ENCODE measurements at regions not wholly inside any gene's neighbourhood (a gene's known extent, or its start where the extent isn't known, plus 50 kb on each side); places are given as distances from the start of the nearest gene placed in this dataset.
A peak's percentile ranks its signal among the peaks of the same experiment; 100 is the strongest.
"Not testable (repeated sequence)": the region's sequence is repeated elsewhere in the genome, so short reads cannot be mapped to it uniquely, and the experiment has no call there.

- Mint-ChIP-seq H3K9me3 (peaks cover 0 to 1% of the 10 kb centered on the region in 2 donors), H3K4me1 (ENCODE audit: low read depth) (no peaks in the 10 kb centered on the region), H3K36me3 (ENCODE audit: insufficient read depth in 2 of 2) (no peaks in the 10 kb centered on the region), H3K27me3 (ENCODE audit: low read depth) (no peaks in the 10 kb centered on the region), H3K27ac (no peak overlapping the region), H3K4me3 (no peak overlapping the region)
- ATAC-seq (replicated peaks in 1 of 2) (no peak), DNase-seq (no peak)
Observed at GRCh38 chr7:54917613-54918391, 101.0 kb upstream of the EGFR start.

GRCh38 chr7:54921116-54921515 is 97.7 kb upstream of the EGFR start:
- Mint-ChIP-seq H3K36me3 (ENCODE audit: insufficient read depth in 2 of 2) (peaks cover 0 to 3% of the 10 kb centered on the region in 2 donors), H3K4me3 (no peak overlapping the region), H3K27me3 (ENCODE audit: low read depth) (no peaks in the 10 kb centered on the region), H3K4me1 (ENCODE audit: low read depth) (no peaks in the 10 kb centered on the region), H3K9me3 (peaks cover 0 to 4% of the 10 kb centered on the region in 2 donors), H3K27ac (no peak overlapping the region)
- DNase-seq, result no peak
- no peak for ATAC-seq (replicated peaks in 1 of 2)

- no peak for DNase-seq
- Mint-ChIP-seq H3K9me3 (peaks cover 4 to 8% of the 10 kb centered on the region in 2 donors), H3K4me3 (no peak overlapping the region), H3K4me1 (ENCODE audit: low read depth) (no peaks in the 10 kb centered on the region), H3K27me3 (ENCODE audit: low read depth) (peaks cover 45% of the 10 kb centered on the region), H3K36me3 (ENCODE audit: insufficient read depth in 2 of 2) (peaks cover 0 to 4% of the 10 kb centered on the region in 2 donors), H3K27ac (no peak overlapping the region)
- no peak for ATAC-seq (replicated peaks in 1 of 2)
Observed at GRCh38 chr7:54931532-54931931, 87.3 kb upstream of the EGFR start.

- H3K4me1 Mint-ChIP-seq (ENCODE audit: low read depth), result no peaks in the 10 kb centered on the region
- peaks cover 0 to 4% of the 10 kb centered on the region in 2 donors for H3K36me3 Mint-ChIP-seq (ENCODE audit: insufficient read depth in 2 of 2)
- no peak overlapping the region for H3K27ac Mint-ChIP-seq
- peaks cover 4 to 8% of the 10 kb centered on the region in 2 donors for H3K9me3 Mint-ChIP-seq
- no peak for DNase-seq
- ATAC-seq (replicated peaks in 1 of 2), result no peak
- peaks cover 45% of the 10 kb centered on the region for H3K27me3 Mint-ChIP-seq (ENCODE audit: low read depth)
- peak overlapping the region; percentile 41 to 49 for H3K4me3 Mint-ChIP-seq
Observed at GRCh38 chr7:54932818-54933543, 85.8 kb upstream of the EGFR start.

- DNase-seq (no peak), ATAC-seq (replicated peaks in 1 of 2) (no peak)
- no peak overlapping the region for H3K27ac Mint-ChIP-seq
- peaks cover 45% of the 10 kb centered on the region for H3K27me3 Mint-ChIP-seq (ENCODE audit: low read depth)
- H3K36me3 Mint-ChIP-seq (ENCODE audit: insufficient read depth in 2 of 2), result peaks cover 0 to 4% of the 10 kb centered on the region in 2 donors
- no peaks in the 10 kb centered on the region for H3K4me1 Mint-ChIP-seq (ENCODE audit: low read depth)
- H3K4me3 Mint-ChIP-seq, result peak overlapping the region; percentile 41 to 49
- H3K9me3 Mint-ChIP-seq, result peaks cover 4 to 8% of the 10 kb centered on the region in 2 donors
Observed at GRCh38 chr7:54933643-54934042, 85.2 kb upstream of the EGFR start.

- Mint-ChIP-seq H3K4me3 (no peak overlapping the region), H3K27me3 (ENCODE audit: low read depth) (no peaks in the 10 kb centered on the region), H3K9me3 (peaks cover 4 to 6% of the 10 kb centered on the region in 2 donors), H3K36me3 (ENCODE audit: insufficient read depth in 2 of 2) (peaks cover 2% of the 10 kb centered on the region in 2 donors), H3K4me1 (ENCODE audit: low read depth) (no peaks in the 10 kb centered on the region), H3K27ac (no peak overlapping the region)
- no peak for DNase-seq
- no peak for ATAC-seq (replicated peaks in 1 of 2)
Observed at GRCh38 chr7:54940748-54941147, 78.1 kb upstream of the EGFR start.

- Mint-ChIP-seq H3K27ac (no peak overlapping the region), H3K36me3 (ENCODE audit: insufficient read depth in 2 of 2) (peaks cover 2% of the 10 kb centered on the region in 2 donors), H3K27me3 (ENCODE audit: low read depth) (no peaks in the 10 kb centered on the region), H3K9me3 (peaks cover 4 to 6% of the 10 kb centered on the region in 2 donors), H3K4me3 (no peak overlapping the region), H3K4me1 (ENCODE audit: low read depth) (no peaks in the 10 kb centered on the region)
- ATAC-seq (replicated peaks in 1 of 2), result no peak
- no peak for DNase-seq
Observed at GRCh38 chr7:54944179-54944578, 74.6 kb upstream of the EGFR start.

- Mint-ChIP-seq H3K36me3 (ENCODE audit: insufficient read depth in 2 of 2) (peaks cover 0 to 1% of the 10 kb centered on the region in 2 donors), H3K27ac (no peak overlapping the region), H3K9me3 (peaks cover 2 to 3% of the 10 kb centered on the region in 2 donors), H3K27me3 (ENCODE audit: low read depth) (no peaks in the 10 kb centered on the region), H3K4me1 (ENCODE audit: low read depth) (no peaks in the 10 kb centered on the region), H3K4me3 (no peak overlapping the region)
- ATAC-seq (replicated peaks in 1 of 2) (no peak), DNase-seq (no peak)
Observed at GRCh38 chr7:54946271-54946670, 72.5 kb upstream of the EGFR start.

GRCh38 chr7:54946764-54947163 is 72.1 kb upstream of the EGFR start:
- Mint-ChIP-seq H3K27ac (no peak overlapping the region), H3K27me3 (ENCODE audit: low read depth) (no peaks in the 10 kb centered on the region), H3K9me3 (peaks cover 2 to 5% of the 10 kb centered on the region in 2 donors), H3K4me3 (no peak overlapping the region), H3K36me3 (ENCODE audit: insufficient read depth in 2 of 2) (peaks cover 0 to 1% of the 10 kb centered on the region in 2 donors), H3K4me1 (ENCODE audit: low read depth) (no peaks in the 10 kb centered on the region)
- no peak for ATAC-seq (replicated peaks in 1 of 2)
- no peak for DNase-seq

GRCh38 chr7:54947266-54947665 is 71.6 kb upstream of the EGFR start:
- H3K36me3 Mint-ChIP-seq (ENCODE audit: insufficient read depth in 2 of 2), result peaks cover 0 to 1% of the 10 kb centered on the region in 2 donors
- no peaks in the 10 kb centered on the region for H3K27me3 Mint-ChIP-seq (ENCODE audit: low read depth)
- DNase-seq, result no peak
- no peak overlapping the region for H3K4me3 Mint-ChIP-seq
- H3K9me3 Mint-ChIP-seq, result peaks cover 2 to 5% of the 10 kb centered on the region in 2 donors
- no peak overlapping the region for H3K27ac Mint-ChIP-seq
- no peaks in the 10 kb centered on the region for H3K4me1 Mint-ChIP-seq (ENCODE audit: low read depth)
- no peak for ATAC-seq (replicated peaks in 1 of 2)

- not testable (repeated sequence) for H3K27me3 Mint-ChIP-seq (ENCODE audit: low read depth); H3K4me1 Mint-ChIP-seq (ENCODE audit: low read depth); ATAC-seq (replicated peaks in 1 of 2); H3K27ac Mint-ChIP-seq; H3K9me3 Mint-ChIP-seq; H3K4me3 Mint-ChIP-seq; DNase-seq; H3K36me3 Mint-ChIP-seq (ENCODE audit: insufficient read depth in 2 of 2)
Observed at GRCh38 chr7:54949514-54949913, 69.3 kb upstream of the EGFR start.

GRCh38 chr7:54955296-54955695 is 63.5 kb upstream of the EGFR start:
- no peak for ATAC-seq (replicated peaks in 1 of 2)
- H3K4me1 Mint-ChIP-seq (ENCODE audit: low read depth), result no peaks in the 10 kb centered on the region

GRCh38 chr7:54955696-54956420 is 63.0 kb upstream of the EGFR start:
- DNase-seq (no peak), ATAC-seq (replicated peaks in 1 of 2) (no peak)
- Mint-ChIP-seq H3K9me3 (peaks cover 2 to 3% of the 10 kb centered on the region in 2 donors), H3K4me1 (ENCODE audit: low read depth) (no peaks in the 10 kb centered on the region), H3K4me3 (no peak overlapping the region), H3K27ac (no peak overlapping the region), H3K36me3 (ENCODE audit: insufficient read depth in 2 of 2) (peaks cover 0 to 4% of the 10 kb centered on the region in 2 donors), H3K27me3 (ENCODE audit: low read depth) (no peaks in the 10 kb centered on the region)

More at GRCh38 chr7:54955296-54955695, 63.5 kb upstream of the EGFR start:
- Mint-ChIP-seq H3K9me3 (peaks cover 2 to 3% of the 10 kb centered on the region in 2 donors), H3K27ac (no peak overlapping the region), H3K27me3 (ENCODE audit: low read depth) (no peaks in the 10 kb centered on the region), H3K36me3 (ENCODE audit: insufficient read depth in 2 of 2) (peaks cover 0 to 4% of the 10 kb centered on the region in 2 donors), H3K4me3 (no peak overlapping the region)
- no peak for DNase-seq
